IMR-90 (cell line): ENCODE measurements at regions not wholly inside any gene's neighbourhood (a gene's known extent, or its start where the extent isn't known, plus 50 kb on each side); places are given as distances from the start of the nearest gene placed in this dataset.

Experiments
- ATAC-seq: fragments of 200-7000 bp; cut with Tn5 transposase; 2 replicates; pipeline ENCODE4 v1.9.1; 2020; ENCODE audit warnings: low read depth, mild to moderate bottlenecking, moderate library complexity
- BruUV-seq: library from RNA; stranded (reverse); fragments of 400-500 nt; replicated peaks from 2 replicates; lab custom pipeline; 2021; lab: Mats Ljungman, UMichigan
- CTCF ChIA-PET: fragments of 300-600 bp; formaldehyde crosslinking; extraction: SDS; loops from one replicate; lab custom pipeline; 2021; ENCODE audit warnings: antibody characterized with exemption; lab: Yijun Ruan, JAX
- POLR2A ChIA-PET: fragments of 300-600 bp; sonication (Branson Sonifier 250); formaldehyde crosslinking; loops from one replicate; lab custom pipeline; 2022; ENCODE audit warnings: antibody characterized with exemption; ENCODE audit not compliant: unreplicated experiment; lab: Charles Lee
- DNase-seq: peaks from one replicate; pipeline ENCODE4 v3.0.0; 2013
- H2AFZ ChIP-seq: replicated peaks from 2 replicates; pipeline ENCODE3; 2013; ENCODE audit warnings: low read length, mild to moderate bottlenecking; ENCODE audit not compliant: poor library complexity
- H2AK5ac ChIP-seq: 2 replicates; pipeline ENCODE4 v1.6.1; 2013; ENCODE audit warnings: low read depth, low read length, inconsistent platforms
- H2AK9ac ChIP-seq: replicated peaks from 2 replicates; pipeline ENCODE3; 2013; ENCODE audit warnings: mild to moderate bottlenecking, low read depth, low read length, moderate library complexity; ENCODE audit not compliant: poor library complexity
- H2BK120ac ChIP-seq: 2 replicates; pipeline ENCODE4 v1.6.1; 2013; ENCODE audit warnings: low read depth, low read length, inconsistent platforms
- H2BK15ac ChIP-seq: 3 replicates; pipeline ENCODE4 v1.6.1; 2013; ENCODE audit warnings: low read depth, low read length, inconsistent platforms
- H2BK20ac ChIP-seq: 2 replicates; pipeline ENCODE4 v1.6.1; 2013; ENCODE audit warnings: low read depth, mild to moderate bottlenecking, inconsistent platforms, low read length, moderate library complexity
- H2BK5ac ChIP-seq: 2 replicates; pipeline ENCODE4 v1.6.1; 2013; ENCODE audit warnings: mild to moderate bottlenecking, low read depth, low read length, inconsistent platforms; ENCODE audit not compliant: poor library complexity, severe bottlenecking
- H3K14ac ChIP-seq: replicated peaks from 2 replicates; pipeline ENCODE4 v1.6.1; 2013; ENCODE audit warnings: low read depth, low read length, inconsistent platforms
- H3K18ac ChIP-seq: 2 replicates; pipeline ENCODE4 v1.6.1; 2013; ENCODE audit warnings: low read depth, low read length, control low read depth
- H3K23ac ChIP-seq: 2 replicates; pipeline ENCODE4 v1.6.1; 2013; ENCODE audit warnings: low read depth, low read length, inconsistent platforms
- H3K27ac ChIP-seq: 2 replicates; pipeline ENCODE4 v1.5.1; 2013; ENCODE audit warnings: mild to moderate bottlenecking, control low read depth, low read length; ENCODE audit not compliant: insufficient read depth
- H3K27me3 ChIP-seq: 2 replicates; pipeline ENCODE4 v1.6.1; 2013; ENCODE audit warnings: low read length; ENCODE audit not compliant: control insufficient read depth, insufficient read depth
- H3K36me3 ChIP-seq: 2 replicates; pipeline ENCODE4 v1.6.1; 2013; ENCODE audit warnings: low read length, mixed read lengths; ENCODE audit not compliant: control insufficient read depth, insufficient read depth
- H3K4ac ChIP-seq: 2 replicates; pipeline ENCODE4 v1.6.1; 2013; ENCODE audit warnings: low read depth, low read length, inconsistent platforms
- H3K4me1 ChIP-seq: 2 replicates; pipeline ENCODE4 v1.6.1; 2013; ENCODE audit warnings: low read length, mixed read lengths; ENCODE audit not compliant: control insufficient read depth, insufficient read depth
- H3K4me2 ChIP-seq: 2 replicates; pipeline ENCODE4 v1.6.1; 2013; ENCODE audit warnings: low read depth, mild to moderate bottlenecking, control low read depth, low read length, moderate library complexity
- H3K4me3 ChIP-seq: 2 replicates; pipeline ENCODE4 v1.5.1; 2013; ENCODE audit warnings: low read depth, mild to moderate bottlenecking, control low read depth, low read length, moderate library complexity; ENCODE audit not compliant: insufficient read depth
- H3K56ac ChIP-seq: 2 replicates; pipeline ENCODE4 v1.6.1; 2013; ENCODE audit warnings: low read length, inconsistent platforms; ENCODE audit not compliant: insufficient read depth; ENCODE audit errors: extremely low read depth
- H3K79me1 ChIP-seq, 2 experiments: 2 replicates each; pipeline ENCODE4 v1.6.1; 2013; ENCODE audit warnings: low read length in 2 of 2, inconsistent platforms in 1 of 2, low read depth in 1 of 2
- H3K9ac ChIP-seq: 2 replicates; pipeline ENCODE4 v1.6.1; 2013; ENCODE audit warnings: low read depth, low read length, control low read depth
- H3K9me1 ChIP-seq: 2 replicates; pipeline ENCODE4 v1.6.1; 2013; ENCODE audit warnings: low read length, inconsistent platforms; ENCODE audit not compliant: insufficient read depth
- H3K9me3 ChIP-seq: 2 replicates; pipeline ENCODE4 v1.6.1; 2013; ENCODE audit warnings: low read length; ENCODE audit not compliant: control insufficient read depth, insufficient read depth
- H4K20me1 ChIP-seq: 2 replicates; pipeline ENCODE4 v1.6.1; 2013; ENCODE audit warnings: low read length, inconsistent platforms; ENCODE audit not compliant: insufficient read depth
- H4K5ac ChIP-seq: 2 replicates; pipeline ENCODE4 v1.6.1; 2013; ENCODE audit warnings: mild to moderate bottlenecking, low read depth, low read length, control low read depth
- H4K8ac ChIP-seq, 2 experiments: 2 replicates each; pipeline ENCODE4 v1.6.1; 2013; ENCODE audit warnings: low read depth in 2 of 2, low read length in 2 of 2, control low read depth in 1 of 2, inconsistent platforms in 1 of 2
- H4K91ac ChIP-seq: 2 replicates; pipeline ENCODE4 v1.6.1; 2013; ENCODE audit warnings: low read depth, low read length, inconsistent platforms; ENCODE audit not compliant: insufficient read depth
- CEBPB ChIP-seq: IDR thresholded peaks from 2 replicates; pipeline ENCODE4 v1.6.1; 2012; ENCODE audit warnings: low read depth, low read length, improper control_type of control experiment
- CHD1 ChIP-seq: IDR thresholded peaks from 2 replicates; pipeline ENCODE4 v1.6.1; 2012; ENCODE audit warnings: low read depth, low read length, improper control_type of control experiment
- ELK1 ChIP-seq: fragments of 150-350 bp; IDR thresholded peaks from 2 replicates; pipeline ENCODE4 v1.6.1; 2016; ENCODE audit warnings: low read depth, mild to moderate bottlenecking, low read length, moderate library complexity, borderline replicate concordance
- FOS ChIP-seq: fragments of 150-350 bp; IDR thresholded peaks from 2 replicates; pipeline ENCODE4 v1.6.1; 2016; ENCODE audit warnings: low read depth, low read length
- MAFK ChIP-seq: IDR thresholded peaks from 2 replicates; pipeline ENCODE4 v1.6.1; 2012; ENCODE audit warnings: low read depth, low read length, improper control_type of control experiment
- MAZ ChIP-seq: IDR thresholded peaks from 2 replicates; pipeline ENCODE4 v1.6.1; 2012; ENCODE audit warnings: low read depth, mild to moderate bottlenecking, low read length, improper control_type of control experiment, moderate library complexity, borderline replicate concordance
- MXI1 ChIP-seq: IDR thresholded peaks from 2 replicates; pipeline ENCODE4 v1.6.1; 2012; ENCODE audit warnings: low read depth, mild to moderate bottlenecking, low read length, moderate library complexity, borderline replicate concordance
- NFE2L2 ChIP-seq: fragments of 150-350 bp; IDR thresholded peaks from 2 replicates; pipeline ENCODE4 v1.6.1; 2016; ENCODE audit warnings: low read depth, mild to moderate bottlenecking, low read length
- POLR2A ChIP-seq: IDR thresholded peaks from 2 replicates; pipeline ENCODE4 v1.6.1; 2012; ENCODE audit warnings: mild to moderate bottlenecking, low read depth, low read length
- RAD21 ChIP-seq: IDR thresholded peaks from 2 replicates; pipeline ENCODE4 v1.6.1; 2012; ENCODE audit warnings: low read length, improper control_type of control experiment
- RCOR1 ChIP-seq: IDR thresholded peaks from 2 replicates; pipeline ENCODE4 v1.6.1; 2012; ENCODE audit warnings: mild to moderate bottlenecking, low read length, improper control_type of control experiment; ENCODE audit not compliant: insufficient replicate concordance
- RFX5 ChIP-seq: IDR thresholded peaks from 2 replicates; pipeline ENCODE4 v1.8.0; 2012; ENCODE audit warnings: low read depth, mild to moderate bottlenecking, low read length, moderate library complexity
- USF2 ChIP-seq: fragments of 150-350 bp; IDR thresholded peaks from 2 replicates; pipeline ENCODE4 v1.6.1; 2017; ENCODE audit warnings: mild to moderate bottlenecking, antibody characterized with exemption, low read length, low read depth
- dilution Hi-C: fragments of 300-500 bp; cut with HindIII; formaldehyde crosslinking; loops from one replicate; pipeline ENCODE4 v1.14.3; 2018; ENCODE audit warnings: low sequenced_read_pairs; ENCODE audit not compliant: unreplicated experiment
- in situ Hi-C: fragments of 300-500 bp; cut with MboI; formaldehyde crosslinking; loops from 3 replicates; pipeline ENCODE4 v1.14.3; 2019; ENCODE audit warnings: low sequenced_read_pairs, inconsistent platforms, mixed read lengths
- intact Hi-C: fragments of 100-400 bp; cut with micrococcal nuclease; formaldehyde crosslinking; loops from 2 replicates; pipeline ENCODE4 v1.10.0; 2022

GRCh38 chr2:106948540-106948939, 62.6 kb upstream of the ST6GAL2 start:
- H3K18ac ChIP-seq, result no peak overlapping the region
- in situ Hi-C loops, result no loop called here
- no peaks in the 10 kb centered on the region; the same call in 1 of the 2 replicates for H3K9me3 ChIP-seq
- H2BK15ac ChIP-seq, result no peak overlapping the region
- no peak overlapping the region for H3K27ac ChIP-seq
- H3K14ac ChIP-seq, result no peak overlapping the region
- H3K23ac ChIP-seq, result no peak overlapping the region
- no peaks in the 10 kb centered on the region for H3K79me1 ChIP-seq
- no peak for DNase-seq
- ChIA-PET CTCF (no interaction called here), POLR2A (no interaction called here)
- H3K9ac ChIP-seq, result no peak overlapping the region
- intact Hi-C loops, result no loop called here
- no peaks in the 10 kb centered on the region for H3K27me3 ChIP-seq
- H4K20me1 ChIP-seq, result no peaks in the 10 kb centered on the region
- H3K4me1 ChIP-seq, result no peaks in the 10 kb centered on the region
- H2BK5ac ChIP-seq, result no peak overlapping the region
- H2BK20ac ChIP-seq, result no peak overlapping the region
- no TSS peak for BruUV-seq
- dilution Hi-C loops, result no loop called here
- H3K4ac ChIP-seq, result no peak overlapping the region
- TF ChIP-seq MXI1, result no peak
- no peak for TF ChIP-seq FOS
- no peak for TF ChIP-seq CHD1
- no peak for TF ChIP-seq MAFK
- no peak for TF ChIP-seq RAD21
- no peak for TF ChIP-seq ELK1
- TF ChIP-seq RCOR1, result no peak
- TF ChIP-seq NFE2L2, result no peak
- TF ChIP-seq MAZ, result no peak
- no peak for TF ChIP-seq POLR2A
- no peak for TF ChIP-seq CEBPB
- no peak for TF ChIP-seq USF2
- no peak for TF ChIP-seq RFX5
- no peak overlapping the region for H4K91ac ChIP-seq
- no peaks in the 10 kb centered on the region for H3K36me3 ChIP-seq
- no peak overlapping the region for H4K8ac ChIP-seq
- H4K5ac ChIP-seq, result no peak overlapping the region
- no peak overlapping the region for H2AK9ac ChIP-seq
- H3K56ac ChIP-seq, result no peak overlapping the region
- no peak overlapping the region for H2AK5ac ChIP-seq
- ATAC-seq, result no peak
- no peak overlapping the region for H3K4me3 ChIP-seq
- no peak overlapping the region for H2AFZ ChIP-seq
- no peak overlapping the region for H3K4me2 ChIP-seq
- no peaks in the 10 kb centered on the region for H3K9me1 ChIP-seq
- no peak overlapping the region for H2BK120ac ChIP-seq
